ENCODE measurements at regions not wholly inside any gene's neighbourhood (a gene's known extent, or its start where the extent isn't known, plus 50 kb on each side); places are given as distances from the start of the nearest gene placed in this dataset.

- Mint-ChIP-seq H3K27me3 (ENCODE audit: unreplicated experiment) (peaks cover 72% of the 10 kb centered on the region), H3K4me3 (ENCODE audit: low read depth, unreplicated experiment) (no peak overlapping the region), H3K9me3 (ENCODE audit: low read depth, unreplicated experiment) (no peaks in the 10 kb centered on the region), H3K27ac (ENCODE audit: unreplicated experiment) (no peak overlapping the region), H3K4me1 (ENCODE audit: low read depth, unreplicated experiment) (peaks cover 33% of the 10 kb centered on the region), H3K36me3 (ENCODE audit: insufficient read depth, unreplicated experiment) (no peaks in the 10 kb centered on the region)
- TF ChIP-seq CTCF (IDR thresholded peaks at IDR 0.05; ENCODE audit: unreplicated experiment) = no peak
- DNase-seq = no peak
- no TSS peak for BruUV-seq (replicated peaks)
- CTCF ChIA-PET = no interaction called here
- intact Hi-C loops (cut with micrococcal nuclease; ENCODE audit: unreplicated experiment) = loop anchor here (5.0 to 10.0 kb wide), 3 partner anchors 47 to 279 kb away; no protein-coding TSS in a partner anchor
Measured at GRCh38 chr5:174325431-174325830, 279.9 kb downstream of the NSG2 start.

- Mint-ChIP-seq H3K4me3 (ENCODE audit: low read depth, unreplicated experiment) (no peak overlapping the region), H3K9me3 (ENCODE audit: low read depth, unreplicated experiment) (no peaks in the 10 kb centered on the region), H3K4me1 (ENCODE audit: low read depth, unreplicated experiment) (peaks cover 33% of the 10 kb centered on the region), H3K27me3 (ENCODE audit: unreplicated experiment) (peaks cover 72% of the 10 kb centered on the region), H3K27ac (ENCODE audit: unreplicated experiment) (no peak overlapping the region), H3K36me3 (ENCODE audit: insufficient read depth, unreplicated experiment) (no peaks in the 10 kb centered on the region)
- DNase-seq = no peak
- CTCF ChIA-PET = interaction anchor here (1.8 kb wide), 1 partner anchor 94 kb away, joined by 17 read pairs; no protein-coding TSS in a partner anchor
- TF ChIP-seq CTCF (IDR thresholded peaks at IDR 0.05; ENCODE audit: unreplicated experiment) = no peak
- intact Hi-C loops (cut with micrococcal nuclease; ENCODE audit: unreplicated experiment) = loop anchor here (2.0 to 10.0 kb wide), 5 partner anchors 46 to 279 kb away; no protein-coding TSS in a partner anchor
- BruUV-seq (replicated peaks) = no TSS peak
Measured at GRCh38 chr5:174325961-174326360, 280.5 kb downstream of the NSG2 start.

GRCh38 chr5:174326372-174326771 is 280.9 kb downstream of the NSG2 start:
- no TSS peak for BruUV-seq (replicated peaks)
- CTCF ChIA-PET = interaction anchor here (1.8 kb wide), 1 partner anchor 93 kb away, joined by 17 read pairs; no protein-coding TSS in a partner anchor
- Mint-ChIP-seq H3K27me3 (ENCODE audit: unreplicated experiment) (peaks cover 72% of the 10 kb centered on the region), H3K36me3 (ENCODE audit: insufficient read depth, unreplicated experiment) (no peaks in the 10 kb centered on the region), H3K9me3 (ENCODE audit: low read depth, unreplicated experiment) (no peaks in the 10 kb centered on the region), H3K4me1 (ENCODE audit: low read depth, unreplicated experiment) (peaks cover 33% of the 10 kb centered on the region), H3K4me3 (ENCODE audit: low read depth, unreplicated experiment) (no peak overlapping the region), H3K27ac (ENCODE audit: unreplicated experiment) (no peak overlapping the region)
- DNase-seq = no peak
- no peak for TF ChIP-seq CTCF (IDR thresholded peaks at IDR 0.05; ENCODE audit: unreplicated experiment)
- intact Hi-C loops (cut with micrococcal nuclease; ENCODE audit: unreplicated experiment) = loop anchor here (2.0 to 10.0 kb wide), 5 partner anchors 46 to 278 kb away; no protein-coding TSS in a partner anchor

GRCh38 chr5:174327317-174327864 is 281.9 kb downstream of the NSG2 start:
- peak; percentile 92 for DNase-seq
- H3K4me3 Mint-ChIP-seq (ENCODE audit: low read depth, unreplicated experiment) = no peak overlapping the region
- intact Hi-C loops (cut with micrococcal nuclease; ENCODE audit: unreplicated experiment) = loop anchor here (1.0 to 10.0 kb wide), 9 partner anchors 45 to 609 kb away; no protein-coding TSS in a partner anchor
- CTCF ChIA-PET = interaction anchor here (0.5 to 1.8 kb wide), 13 partner anchors 24 to 542 kb away, joined by 3 to 17 read pairs (median 4); partner anchors contain the start of gene NSG2
- no peaks in the 10 kb centered on the region for H3K9me3 Mint-ChIP-seq (ENCODE audit: low read depth, unreplicated experiment)
- no TSS peak for BruUV-seq (replicated peaks)
- peaks cover 33% of the 10 kb centered on the region for H3K4me1 Mint-ChIP-seq (ENCODE audit: low read depth, unreplicated experiment)
- peak overlapping the region; percentile 24 for H3K27ac Mint-ChIP-seq (ENCODE audit: unreplicated experiment)
- TF ChIP-seq CTCF (IDR thresholded peaks at IDR 0.05; ENCODE audit: unreplicated experiment) = peak; percentile 95
- no peaks in the 10 kb centered on the region for H3K36me3 Mint-ChIP-seq (ENCODE audit: insufficient read depth, unreplicated experiment)
- peaks cover 71% of the 10 kb centered on the region for H3K27me3 Mint-ChIP-seq (ENCODE audit: unreplicated experiment)

All from Calu3 (cell line).